Trophoblast cell (in vitro differentiated cells and primary cell): ENCODE measurements at regions not wholly inside any gene's neighbourhood (a gene's known extent, or its start where the extent isn't known, plus 50 kb on each side); places are given as distances from the start of the nearest gene placed in this dataset.

ENCODE experiments used
- DNase-seq, 2 donors: peaks; one replicate each; pipeline ENCODE4 v3.0.0-alpha.2; 2016
- H2AFZ ChIP-seq: 2 replicates; pipeline ENCODE4 v1.6.1; 2013; ENCODE audit warnings: low read length, moderate library complexity, mild to moderate bottlenecking; ENCODE audit not compliant: insufficient read depth, poor library complexity
- H2AK5ac ChIP-seq: 2 replicates; pipeline ENCODE4 v1.6.1; 2013; ENCODE audit warnings: mild to moderate bottlenecking, low read length
- H2BK120ac ChIP-seq: 2 replicates; pipeline ENCODE4 v1.6.1; 2013; ENCODE audit warnings: low read length, mild to moderate bottlenecking, moderate library complexity; ENCODE audit not compliant: insufficient read depth, poor library complexity
- H2BK12ac ChIP-seq: 2 replicates; pipeline ENCODE4 v1.6.1; 2013; ENCODE audit warnings: mild to moderate bottlenecking, low read length, moderate library complexity
- H2BK5ac ChIP-seq: 2 replicates; pipeline ENCODE4 v1.6.1; 2013; ENCODE audit warnings: low read length, low read depth, moderate library complexity, mild to moderate bottlenecking; ENCODE audit not compliant: poor library complexity
- H3K14ac ChIP-seq: 2 replicates; pipeline ENCODE4 v1.6.1; 2013; ENCODE audit warnings: mild to moderate bottlenecking, low read length
- H3K18ac ChIP-seq: 2 replicates; pipeline ENCODE4 v1.6.1; 2013; ENCODE audit warnings: mild to moderate bottlenecking, low read length
- H3K23ac ChIP-seq: 2 replicates; pipeline ENCODE4 v1.6.1; 2013; ENCODE audit warnings: low read length
- H3K27ac ChIP-seq: 2 replicates; pipeline ENCODE4 v1.5.1; 2013; ENCODE audit warnings: low read depth, mild to moderate bottlenecking, inconsistent platforms, low read length, moderate library complexity
- H3K27me3 ChIP-seq: 2 replicates; pipeline ENCODE4 v1.6.1; 2013; ENCODE audit warnings: inconsistent platforms, mild to moderate bottlenecking, low read length, moderate library complexity; ENCODE audit not compliant: insufficient read depth
- H3K36me3 ChIP-seq, 2 experiments: 1 replicate in 1 of 2; 2 replicates in 1 of 2; pipeline ENCODE4 v1.6.1; 2013; ENCODE audit warnings: low read length in 2 of 2, mild to moderate bottlenecking in 2 of 2, moderate library complexity in 1 of 2; ENCODE audit not compliant: insufficient read depth in 2 of 2, control insufficient read depth in 1 of 2
- H3K4ac ChIP-seq: 2 replicates; pipeline ENCODE4 v1.6.1; 2013; ENCODE audit warnings: low read depth, mild to moderate bottlenecking, low read length, moderate library complexity
- H3K4me1 ChIP-seq, 2 experiments: 1 replicate in 1 of 2; 2 replicates in 1 of 2; pipeline ENCODE4 v1.6.1; 2013; ENCODE audit warnings: low read length in 2 of 2, mild to moderate bottlenecking in 2 of 2, moderate library complexity in 1 of 2; ENCODE audit not compliant: insufficient read depth in 2 of 2, control insufficient read depth in 1 of 2
- H3K4me2 ChIP-seq: 2 replicates; pipeline ENCODE4 v1.6.1; 2013; ENCODE audit warnings: inconsistent platforms, mild to moderate bottlenecking, low read length, moderate library complexity
- H3K4me3 ChIP-seq: 2 replicates; pipeline ENCODE4 v1.5.1; 2013; ENCODE audit warnings: mild to moderate bottlenecking, low read depth, low read length, inconsistent platforms
- H3K79me1 ChIP-seq: one replicate; pipeline ENCODE4 v1.6.1; 2013; ENCODE audit warnings: low read length
- H3K79me2 ChIP-seq: 2 replicates; pipeline ENCODE4 v1.6.1; 2013; ENCODE audit warnings: low read length, mild to moderate bottlenecking; ENCODE audit not compliant: control insufficient read depth, insufficient read depth, poor library complexity
- H3K9ac ChIP-seq: 2 replicates; pipeline ENCODE4 v1.6.1; 2013; ENCODE audit warnings: mild to moderate bottlenecking, low read length
- H3K9me3 ChIP-seq: 2 replicates; pipeline ENCODE4 v1.6.1; 2013; ENCODE audit warnings: low read depth, mild to moderate bottlenecking, control low read depth, inconsistent platforms, low read length; ENCODE audit not compliant: insufficient read depth
- H4K12ac ChIP-seq: 2 replicates; pipeline ENCODE4 v1.6.1; 2013; ENCODE audit warnings: low read depth, mild to moderate bottlenecking, low read length, moderate library complexity
- H4K8ac ChIP-seq: 2 replicates; pipeline ENCODE4 v1.6.1; 2013; ENCODE audit warnings: low read depth, mild to moderate bottlenecking, low read length, moderate library complexity
- H4K91ac ChIP-seq: one replicate; pipeline ENCODE4 v1.6.1; 2013; ENCODE audit warnings: low read depth, mild to moderate bottlenecking, low read length, moderate library complexity
- WGBS: extraction: QIAGEN DNeasy Blood & Tissue Kit; methylation state at CpG from one replicate; pipeline ENCODE4 v1.1.7; 2013; ENCODE audit warnings: missing lambda C conversion rate; ENCODE audit not compliant: insufficient read length, insufficient coverage; ENCODE audit errors: extremely low coverage; 5-methylcytosine and 5-hydroxymethylcytosine counted together

GRCh38 chr10:128739930-128740329 lies 613.7 kb upstream of the MKI67 start:
- Histone ChIP-seq H3K9me3 (peaks cover 3% of the 10 kb centered on the region), H3K9ac (no peak overlapping the region), H3K27ac (no peak overlapping the region), H2BK5ac (no peak overlapping the region), H4K12ac (no peak overlapping the region), H3K23ac (no peak overlapping the region), H2AK5ac (no peak overlapping the region), H3K4me1 (peaks cover 2 to 3% of the 10 kb centered on the region in 2 experiments), H3K14ac (no peak overlapping the region), H2AFZ (no peak overlapping the region), H3K4me3 (no peak overlapping the region), H3K27me3 (no peaks in the 10 kb centered on the region), H3K79me2 (no peaks in the 10 kb centered on the region), H3K4me2 (no peak overlapping the region), H3K18ac (no peak overlapping the region), H4K91ac (no peak overlapping the region), H3K36me3 (no peaks in the 10 kb centered on the region), H3K79me1 (no peaks in the 10 kb centered on the region), H3K4ac (no peak overlapping the region), H2BK120ac (no peak overlapping the region), H2BK12ac (no peak overlapping the region), H4K8ac (no peak overlapping the region)
- DNase-seq, result no peak
- no CpG with 5 or more reads among the region's 9 CpGs for WGBS

GRCh38 chr10:128741180-128741579 lies 615.0 kb upstream of the MKI67 start:
- no CpG with 5 or more reads among the region's 4 CpGs for WGBS
- H4K8ac ChIP-seq, result no peak overlapping the region

GRCh38 chr10:128741680-128742079 lies 615.5 kb upstream of the MKI67 start:
- H3K79me1 ChIP-seq, result no peaks in the 10 kb centered on the region
- WGBS, result no CpG with 5 or more reads among the region's 5 CpGs
- H4K12ac ChIP-seq, result no peak overlapping the region
- H2BK120ac ChIP-seq, result no peak overlapping the region
- no peak overlapping the region for H3K18ac ChIP-seq
- H3K36me3 ChIP-seq, result no peaks in the 10 kb centered on the region
- H3K4me2 ChIP-seq, result no peak overlapping the region
- no peak overlapping the region for H3K23ac ChIP-seq
- H3K4me3 ChIP-seq, result no peak overlapping the region
- H3K27ac ChIP-seq, result no peak overlapping the region
- H4K91ac ChIP-seq, result no peak overlapping the region
- peaks cover 3% of the 10 kb centered on the region for H3K9me3 ChIP-seq
- no peak overlapping the region for H3K14ac ChIP-seq
- DNase-seq, result no peak
- H3K4ac ChIP-seq, result no peak overlapping the region
- H4K8ac ChIP-seq, result no peak overlapping the region
- H2AFZ ChIP-seq, result no peak overlapping the region
- no peak overlapping the region for H2BK12ac ChIP-seq
- H3K9ac ChIP-seq, result no peak overlapping the region
- H2BK5ac ChIP-seq, result no peak overlapping the region
- H3K27me3 ChIP-seq, result no peaks in the 10 kb centered on the region
- H3K79me2 ChIP-seq, result no peaks in the 10 kb centered on the region
- H3K4me1 ChIP-seq, result peaks cover 2 to 3% of the 10 kb centered on the region in 2 experiments
- no peak overlapping the region for H2AK5ac ChIP-seq

More at GRCh38 chr10:128741180-128741579, 615.0 kb upstream of the MKI67 start:
- Histone ChIP-seq H3K4me3 (peak overlapping the region; percentile 42), H3K4me2 (no peak overlapping the region), H3K27me3 (no peaks in the 10 kb centered on the region), H2AFZ (no peak overlapping the region), H3K79me2 (no peaks in the 10 kb centered on the region), H4K12ac (no peak overlapping the region), H3K4me1 (peaks cover 2 to 3% of the 10 kb centered on the region in 2 experiments), H2AK5ac (no peak overlapping the region), H3K4ac (no peak overlapping the region), H3K14ac (no peak overlapping the region), H2BK12ac (no peak overlapping the region), H3K9ac (no peak overlapping the region), H3K9me3 (peaks cover 3% of the 10 kb centered on the region), H3K79me1 (no peaks in the 10 kb centered on the region), H2BK5ac (no peak overlapping the region), H3K27ac (no peak overlapping the region), H3K23ac (no peak overlapping the region), H3K18ac (no peak overlapping the region), H4K91ac (no peak overlapping the region), H2BK120ac (no peak overlapping the region), H3K36me3 (no peaks in the 10 kb centered on the region)
- DNase-seq, result no peak

GRCh38 chr10:128744092-128744491 lies 617.9 kb upstream of the MKI67 start:
- Histone ChIP-seq H2AFZ (no peak overlapping the region), H3K4ac (no peak overlapping the region), H4K12ac (no peak overlapping the region), H2BK120ac (no peak overlapping the region), H3K14ac (no peak overlapping the region), H3K27me3 (no peaks in the 10 kb centered on the region), H2BK12ac (no peak overlapping the region), H3K9me3 (peaks cover 3% of the 10 kb centered on the region), H3K4me1 (peaks cover 2 to 3% of the 10 kb centered on the region in 2 experiments), H3K9ac (no peak overlapping the region), H3K4me3 (no peak overlapping the region), H2AK5ac (no peak overlapping the region), H4K8ac (no peak overlapping the region), H3K18ac (no peak overlapping the region), H3K4me2 (no peak overlapping the region), H4K91ac (no peak overlapping the region), H3K27ac (no peak overlapping the region), H3K79me2 (no peaks in the 10 kb centered on the region), H3K23ac (no peak overlapping the region), H2BK5ac (no peak overlapping the region), H3K79me1 (no peaks in the 10 kb centered on the region), H3K36me3 (no peaks in the 10 kb centered on the region)
- no CpG with 5 or more reads among the region's 1 CpG for WGBS
- no peak for DNase-seq
